PC-9 (cell line): ENCODE measurements at regions not wholly inside any gene's neighbourhood (a gene's known extent, or its start where the extent isn't known, plus 50 kb on each side); places are given as distances from the start of the nearest gene placed in this dataset.

Experiments
- BruUV-seq: library from RNA; stranded (reverse); fragments of 400-500 nt; replicated peaks from 2 replicates; lab custom pipeline; 2021; lab: Mats Ljungman, UMichigan
- CTCF ChIA-PET: fragments of 300-600 bp; sonication (Branson Sonifier 250); formaldehyde crosslinking; loops from one replicate; lab custom pipeline; 2022; ENCODE audit warnings: antibody characterized with exemption; lab: Charles Lee
- POLR2A ChIA-PET: fragments of 300-600 bp; sonication (Branson Sonifier 250); formaldehyde crosslinking; loops from one replicate; lab custom pipeline; 2022; ENCODE audit warnings: antibody characterized with exemption; ENCODE audit not compliant: unreplicated experiment; lab: Charles Lee
- DNase-seq, 2 experiments: peaks; one replicate each; pipeline versions ENCODE4 v3.0.0 to v3.0.0-alpha.2; 2015 to 2022; ENCODE audit warnings: mixed read lengths in 1 of 2
- H2AFZ ChIP-seq: fragments of 200-600 bp; sonication (generic); 2 replicates; pipeline ENCODE4 v1.8.1; 2017; ENCODE audit warnings: antibody characterized with exemption
- H3F3A ChIP-seq: fragments of 200-600 bp; sonication (generic); 2 replicates; pipeline ENCODE4 v1.8.1; 2017; ENCODE audit warnings: antibody characterized with exemption, mild to moderate bottlenecking, low read depth; ENCODE audit not compliant: insufficient read depth
- H3K27ac ChIP-seq: fragments of 200-600 bp; sonication (generic); 2 replicates; pipeline ENCODE4 v1.6.1; 2016; ENCODE audit warnings: mixed run types
- H3K27me3 ChIP-seq: fragments of 200-600 bp; sonication (generic); 2 replicates; pipeline ENCODE4 v1.6.1; 2016; ENCODE audit warnings: low read depth, mixed run types; ENCODE audit not compliant: insufficient read depth
- H3K36me3 ChIP-seq: fragments of 200-600 bp; sonication (generic); 2 replicates; pipeline ENCODE4 v1.6.1; 2016; ENCODE audit warnings: low read depth, mixed run types
- H3K4me1 ChIP-seq: fragments of 200-600 bp; sonication (generic); replicated peaks from 2 replicates; pipeline ENCODE4 v1.6.1; 2016; ENCODE audit warnings: mixed run types; ENCODE audit not compliant: insufficient read depth
- H3K4me2 ChIP-seq: fragments of 200-600 bp; sonication (generic); 2 replicates; pipeline ENCODE4 v1.6.1; 2017; ENCODE audit warnings: mixed run types
- H3K4me3 ChIP-seq: fragments of 200-600 bp; sonication (generic); 2 replicates; pipeline ENCODE4 v1.6.1; 2016; ENCODE audit warnings: mixed run types
- H3K79me2 ChIP-seq: fragments of 200-600 bp; sonication (generic); 2 replicates; pipeline ENCODE4 v1.6.1; 2017; ENCODE audit warnings: low read depth, mixed run types
- H3K9me2 ChIP-seq: fragments of 200-600 bp; sonication (generic); 2 replicates; pipeline ENCODE4 v1.8.1; 2017; ENCODE audit warnings: mild to moderate bottlenecking; ENCODE audit not compliant: insufficient read depth
- H3K9me3 ChIP-seq: fragments of 200-600 bp; sonication (generic); 2 replicates; pipeline ENCODE4 v1.8.1; 2016; ENCODE audit warnings: low read depth; ENCODE audit not compliant: insufficient read depth
- H4K20me1 ChIP-seq: fragments of 200-600 bp; sonication (generic); 2 replicates; pipeline ENCODE4 v1.8.1; 2017; ENCODE audit not compliant: insufficient read depth
- CTCF ChIP-seq: fragments of 200-600 bp; sonication (generic); conservative IDR thresholded peaks from 2 replicates; pipeline ENCODE4 v1.6.1; 2017; ENCODE audit warnings: mixed run types, antibody characterized with exemption, mild to moderate bottlenecking, moderate library complexity
- EZH2 ChIP-seq: fragments of 200-600 bp; sonication (generic); IDR thresholded peaks from 2 replicates; pipeline ENCODE4 v1.8.0; 2017; ENCODE audit warnings: antibody characterized with exemption, low read depth
- intact Hi-C: fragments of 100-400 bp; cut with micrococcal nuclease; formaldehyde crosslinking; loops from one replicate; pipeline ENCODE4 v1.10.0; 2022; ENCODE audit not compliant: unreplicated experiment

DNA sequence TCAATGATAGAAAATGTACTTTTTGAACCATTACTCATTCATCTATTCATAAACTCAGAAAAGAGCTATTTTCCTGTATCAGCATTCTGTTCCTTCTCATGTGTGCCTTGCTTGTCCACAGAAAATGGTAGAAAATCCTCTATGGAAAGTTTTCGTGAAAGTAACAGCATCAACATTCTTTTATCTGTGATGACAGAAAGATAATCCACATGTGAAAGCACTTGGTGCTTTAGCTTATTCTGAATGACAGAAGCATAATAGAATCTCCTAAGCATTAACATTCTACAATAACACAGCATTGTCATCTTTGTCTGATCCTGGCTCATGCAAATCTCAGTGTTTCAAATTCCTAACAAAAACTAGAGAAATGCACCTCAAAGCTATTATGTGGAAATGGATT, 431.9 kb downstream of the ADAMTS20 start:
- TF ChIP-seq EZH2 (no peak), CTCF (no peak)
- CTCF ChIA-PET: no interaction called here
- POLR2A ChIA-PET: no interaction called here
- Histone ChIP-seq H3F3A (no peaks in the 10 kb centered on the region), H3K9me3 (no peaks in the 10 kb centered on the region), H3K27ac (no peak overlapping the region), H3K4me3 (no peak overlapping the region), H3K79me2 (no peaks in the 10 kb centered on the region), H3K27me3 (no peaks in the 10 kb centered on the region), H2AFZ (no peak overlapping the region), H3K9me2 (no peaks in the 10 kb centered on the region), H3K4me1 (no peaks in the 10 kb centered on the region), H3K36me3 (no peaks in the 10 kb centered on the region), H3K4me2 (no peak overlapping the region), H4K20me1 (no peaks in the 10 kb centered on the region)
- no TSS peak for BruUV-seq
- intact Hi-C loops: no loop called here
- no peak for DNase-seq

GRCh38 chr12:43118881-43119280, 433.1 kb downstream of the ADAMTS20 start:
- CTCF ChIA-PET: no interaction called here
- Histone ChIP-seq H3K4me3 (no peak overlapping the region), H2AFZ (no peak overlapping the region), H3K9me2 (no peaks in the 10 kb centered on the region), H3K4me2 (no peak overlapping the region), H3K36me3 (no peaks in the 10 kb centered on the region), H3K27ac (no peak overlapping the region), H3K9me3 (no peaks in the 10 kb centered on the region), H3K27me3 (no peaks in the 10 kb centered on the region), H3K79me2 (no peaks in the 10 kb centered on the region), H3F3A (no peaks in the 10 kb centered on the region), H4K20me1 (no peaks in the 10 kb centered on the region), H3K4me1 (no peaks in the 10 kb centered on the region)
- intact Hi-C loops: no loop called here
- no TSS peak for BruUV-seq
- no peak for TF ChIP-seq CTCF
- TF ChIP-seq EZH2: no peak
- DNase-seq: no peak
- POLR2A ChIA-PET: no interaction called here

DNA sequence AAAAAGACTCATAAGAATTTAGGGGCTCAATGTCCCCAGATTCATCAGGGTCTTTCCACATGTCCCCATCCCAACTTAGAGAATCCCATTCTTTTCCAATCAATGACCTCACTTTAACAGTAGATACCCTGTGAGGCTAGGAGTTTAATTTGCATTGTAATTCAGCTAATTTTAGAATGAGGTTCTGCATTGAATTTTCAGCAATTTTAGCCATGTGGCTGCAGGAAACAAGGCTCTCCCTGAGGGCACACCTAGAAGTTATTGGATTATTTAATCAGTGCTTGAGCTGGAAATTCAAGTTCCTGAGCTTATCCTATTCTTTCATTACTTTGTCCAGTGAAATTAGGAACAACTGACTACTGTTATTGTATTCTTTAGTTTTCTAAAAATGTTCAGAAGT, 433.8 kb downstream of the ADAMTS20 start:
- intact Hi-C loops: no loop called here
- CTCF ChIA-PET: no interaction called here
- H3K27me3 ChIP-seq: no peaks in the 10 kb centered on the region
- no peaks in the 10 kb centered on the region for H3K79me2 ChIP-seq
- no peaks in the 10 kb centered on the region for H3K9me2 ChIP-seq
- no peak overlapping the region for H3K4me2 ChIP-seq
- H3K4me1 ChIP-seq: no peaks in the 10 kb centered on the region
- no peaks in the 10 kb centered on the region for H3K36me3 ChIP-seq
- H2AFZ ChIP-seq: no peak overlapping the region
- H3K27ac ChIP-seq: no peak overlapping the region
- BruUV-seq: no TSS peak
- no peak for TF ChIP-seq CTCF
- no peak for TF ChIP-seq EZH2
- no peak overlapping the region for H3K4me3 ChIP-seq
- POLR2A ChIA-PET: interaction anchor here (0.6 kb wide), 1 partner anchor 11 kb away, joined by 3 read pairs; no protein-coding TSS in a partner anchor
- H3K9me3 ChIP-seq: no peaks in the 10 kb centered on the region
- no peaks in the 10 kb centered on the region for H4K20me1 ChIP-seq
- no peak for DNase-seq
- H3F3A ChIP-seq: no peaks in the 10 kb centered on the region
